Neural crest cell (in vitro differentiated cells): ENCODE measurements at regions not wholly inside any gene's neighbourhood (a gene's known extent, or its start where the extent isn't known, plus 50 kb on each side); places are given as distances from the start of the nearest gene placed in this dataset.
A peak's percentile ranks its signal among the peaks of the same experiment; 100 is the strongest.
"Not testable (repeated sequence)": the region's sequence is repeated elsewhere in the genome, so short reads cannot be mapped to it uniquely, and the experiment has no call there.

ENCODE experiments used
- DNase-seq: peaks from one replicate; pipeline ENCODE4 v3.0.0; 2021; ENCODE audit warnings: low read depth, mixed read lengths, low spot score
- H3K27ac Mint-ChIP-seq: one replicate; pipeline ENCODE4 v1.8.0; 2021; ENCODE audit warnings: mild to moderate bottlenecking, mixed read lengths; ENCODE audit not compliant: unreplicated experiment
- H3K27me3 Mint-ChIP-seq: 2 replicates; pipeline ENCODE4 v1.8.0; 2021; ENCODE audit warnings: low read depth, mild to moderate bottlenecking, mixed read lengths
- H3K36me3 Mint-ChIP-seq: 2 replicates; pipeline ENCODE4 v1.8.0; 2021; ENCODE audit warnings: low read depth, mild to moderate bottlenecking, mixed read lengths
- H3K4me1 Mint-ChIP-seq: 2 replicates; pipeline ENCODE4 v1.8.0; 2021; ENCODE audit warnings: mixed read lengths
- H3K4me3 Mint-ChIP-seq: one replicate; pipeline ENCODE4 v1.8.0; 2021; ENCODE audit warnings: mild to moderate bottlenecking, mixed read lengths
- H3K9me3 Mint-ChIP-seq: 2 replicates; pipeline ENCODE4 v1.8.0; 2021; ENCODE audit warnings: mixed read lengths
- TF ChIP-seq, protein P1 (sequence below): fragments of 200-600 bp; sonication (generic); conservative IDR thresholded peaks from 2 replicates; pipeline ENCODE4 v1.5.0; 2021; ENCODE audit warnings: antibody characterized with exemption, mild to moderate bottlenecking

GRCh38 chr2:47704287-47704686 is 78.7 kb upstream of the MSH6 start:
- no peak for DNase-seq
- TF ChIP-seq, protein P1, sequence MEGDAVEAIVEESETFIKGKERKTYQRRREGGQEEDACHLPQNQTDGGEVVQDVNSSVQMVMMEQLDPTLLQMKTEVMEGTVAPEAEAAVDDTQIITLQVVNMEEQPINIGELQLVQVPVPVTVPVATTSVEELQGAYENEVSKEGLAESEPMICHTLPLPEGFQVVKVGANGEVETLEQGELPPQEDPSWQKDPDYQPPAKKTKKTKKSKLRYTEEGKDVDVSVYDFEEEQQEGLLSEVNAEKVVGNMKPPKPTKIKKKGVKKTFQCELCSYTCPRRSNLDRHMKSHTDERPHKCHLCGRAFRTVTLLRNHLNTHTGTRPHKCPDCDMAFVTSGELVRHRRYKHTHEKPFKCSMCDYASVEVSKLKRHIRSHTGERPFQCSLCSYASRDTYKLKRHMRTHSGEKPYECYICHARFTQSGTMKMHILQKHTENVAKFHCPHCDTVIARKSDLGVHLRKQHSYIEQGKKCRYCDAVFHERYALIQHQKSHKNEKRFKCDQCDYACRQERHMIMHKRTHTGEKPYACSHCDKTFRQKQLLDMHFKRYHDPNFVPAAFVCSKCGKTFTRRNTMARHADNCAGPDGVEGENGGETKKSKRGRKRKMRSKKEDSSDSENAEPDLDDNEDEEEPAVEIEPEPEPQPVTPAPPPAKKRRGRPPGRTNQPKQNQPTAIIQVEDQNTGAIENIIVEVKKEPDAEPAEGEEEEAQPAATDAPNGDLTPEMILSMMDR = no peak
- Mint-ChIP-seq H3K27ac (no peak overlapping the region), H3K27me3 (no peaks in the 10 kb centered on the region), H3K36me3 (no peaks in the 10 kb centered on the region), H3K4me1 (no peaks in the 10 kb centered on the region), H3K9me3 (no peaks in the 10 kb centered on the region), H3K4me3 (no peak overlapping the region)

DNA sequence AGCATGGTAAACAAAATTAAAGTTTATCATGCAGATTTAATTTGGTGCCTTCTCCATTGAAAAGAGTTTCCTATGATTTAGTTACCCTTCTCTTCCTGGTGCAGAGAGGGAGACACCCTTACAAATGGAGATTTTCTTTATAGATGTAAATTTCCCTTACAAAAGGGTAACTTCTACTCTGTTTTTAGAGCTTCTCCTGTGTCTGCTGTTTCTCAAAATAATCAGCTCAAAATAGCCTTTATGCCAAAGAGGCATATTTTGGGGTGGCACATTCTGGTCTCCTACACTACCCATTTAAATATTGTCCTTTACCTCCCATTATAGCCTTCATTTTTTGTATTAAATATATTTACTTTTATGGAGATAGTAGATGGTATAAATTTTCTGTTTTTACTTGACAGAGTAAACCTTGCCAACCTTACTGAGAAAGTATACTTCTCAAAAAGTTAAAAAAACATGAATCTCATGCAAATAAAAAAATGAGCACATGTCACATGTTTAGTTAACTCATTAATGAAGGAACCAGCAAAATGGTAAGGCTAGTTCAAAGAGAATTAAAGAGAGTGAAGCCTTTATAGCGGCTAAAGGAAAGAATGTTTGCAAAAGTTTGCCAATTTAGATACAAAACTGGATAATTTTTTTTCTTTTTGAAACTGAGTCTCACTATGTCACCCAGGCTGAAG is 83.3 kb upstream of the MSH6 start:
- peaks cover 18% of the 10 kb centered on the region for H3K4me1 Mint-ChIP-seq

DNA sequence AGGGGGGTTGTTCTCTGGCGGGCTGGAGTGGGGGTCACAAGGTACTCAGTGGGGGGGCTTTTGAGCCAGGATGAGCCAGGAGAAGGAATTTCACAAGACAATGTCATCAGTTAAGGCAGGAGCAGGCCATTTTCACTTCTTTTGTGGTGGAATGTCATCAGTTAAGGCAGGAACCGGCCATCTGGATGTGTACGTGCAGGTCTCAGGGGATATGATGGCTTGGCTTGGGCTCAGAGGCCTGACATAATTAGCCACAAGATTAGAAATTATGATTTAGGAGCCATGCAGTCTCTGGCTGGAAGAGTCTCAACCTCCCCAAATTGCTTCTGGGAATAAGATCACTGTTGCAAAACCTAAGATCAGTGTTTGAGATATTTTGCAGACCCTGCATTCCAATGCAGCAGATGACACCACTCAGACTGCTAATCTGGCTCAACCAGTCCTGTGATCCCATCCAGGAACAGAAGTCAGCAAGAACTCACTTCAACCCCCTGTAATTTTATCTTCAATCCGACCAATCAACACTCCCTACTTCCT is 84.4 kb upstream of the MSH6 start:
- not testable (repeated sequence) for H3K27ac Mint-ChIP-seq, H3K27me3 Mint-ChIP-seq, H3K36me3 Mint-ChIP-seq, H3K4me3 Mint-ChIP-seq, H3K9me3 Mint-ChIP-seq, DNase-seq
- H3K4me1 Mint-ChIP-seq = peaks cover 21% of the 10 kb centered on the region

More for the DNA sequence above, 83.3 kb upstream of the MSH6 start:
- no peak for DNase-seq
- Mint-ChIP-seq H3K4me3 (no peak overlapping the region), H3K36me3 (no peaks in the 10 kb centered on the region), H3K27me3 (no peaks in the 10 kb centered on the region), H3K27ac (no peak overlapping the region), H3K9me3 (no peaks in the 10 kb centered on the region)
- TF ChIP-seq, protein P1 = no peak

DNA sequence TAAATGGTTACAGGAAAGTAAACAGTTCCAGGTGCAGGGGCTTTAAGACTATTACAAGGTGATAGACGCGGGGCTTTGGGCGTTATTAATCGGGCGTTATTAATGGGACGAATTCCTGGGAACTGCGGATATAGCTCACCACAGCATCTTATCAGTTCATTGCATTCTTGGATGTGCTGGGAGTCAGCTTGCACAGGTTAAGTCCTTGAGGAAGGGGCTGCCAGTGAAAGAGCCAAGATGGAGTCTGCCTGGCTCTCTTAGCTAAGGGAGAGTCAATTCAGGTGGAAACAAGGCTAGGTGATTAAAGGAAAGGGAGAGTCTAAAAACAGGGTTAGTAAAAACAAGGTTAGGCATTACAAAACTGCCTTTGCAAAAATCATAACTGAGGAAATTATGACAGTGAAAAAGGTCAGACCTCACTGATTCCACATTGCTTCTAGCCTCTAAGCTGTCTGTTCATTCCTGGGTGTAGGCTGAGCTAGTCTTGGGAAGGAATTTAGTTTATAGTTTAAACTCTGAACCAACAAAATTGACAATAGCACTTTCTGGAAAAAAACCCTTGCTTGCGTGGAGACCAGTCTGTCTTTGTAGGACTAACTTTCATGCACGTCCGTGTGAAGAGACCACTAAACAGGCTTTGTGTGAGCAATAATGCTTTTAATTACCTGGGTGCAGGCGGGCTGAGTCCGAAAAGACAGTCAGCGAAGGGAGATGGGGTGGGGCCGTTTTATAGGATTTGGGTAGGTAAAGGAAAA is 85.1 kb upstream of the MSH6 start:
- H3K9me3 Mint-ChIP-seq, H3K27me3 Mint-ChIP-seq, H3K4me3 Mint-ChIP-seq, DNase-seq, H3K36me3 Mint-ChIP-seq: not testable (repeated sequence)
- H3K27ac Mint-ChIP-seq = peak overlapping the region; percentile 52
- peaks cover 21% of the 10 kb centered on the region for H3K4me1 Mint-ChIP-seq

DNA sequence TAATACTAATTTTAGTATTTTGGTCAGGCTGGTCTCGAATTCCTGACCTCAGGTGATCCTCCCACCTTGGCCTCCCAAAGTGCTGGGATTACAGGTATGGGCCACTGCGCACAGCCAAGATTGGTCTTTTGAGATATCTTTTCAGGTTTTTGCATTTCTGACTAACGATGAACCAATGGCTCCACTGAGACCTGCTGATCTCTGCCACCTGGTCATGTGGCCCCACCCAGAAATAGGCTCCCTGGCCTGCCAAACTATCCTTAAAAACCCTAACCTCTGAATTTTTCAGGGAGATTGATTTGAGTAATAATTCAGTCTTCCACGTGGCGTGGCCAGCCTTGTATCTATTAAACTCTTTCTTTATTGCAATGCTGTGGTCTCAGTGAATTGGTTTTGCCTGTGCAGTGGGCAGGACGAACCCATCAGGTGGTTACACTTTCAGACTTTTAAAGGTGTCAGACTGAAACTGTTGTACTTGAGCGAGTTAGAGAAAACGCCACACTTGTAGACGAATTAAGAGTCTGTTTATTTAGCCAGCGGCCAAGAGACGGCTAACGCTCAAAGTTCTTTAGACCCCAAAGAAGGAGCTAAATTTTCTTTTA is 85.8 kb upstream of the MSH6 start:
- Mint-ChIP-seq H3K4me3 (no peak overlapping the region), H3K27ac (no peak overlapping the region), H3K4me1 (peaks cover 21% of the 10 kb centered on the region), H3K36me3 (no peaks in the 10 kb centered on the region), H3K9me3 (no peaks in the 10 kb centered on the region), H3K27me3 (no peaks in the 10 kb centered on the region)
- TF ChIP-seq, protein P1 = no peak
- DNase-seq = no peak

DNA sequence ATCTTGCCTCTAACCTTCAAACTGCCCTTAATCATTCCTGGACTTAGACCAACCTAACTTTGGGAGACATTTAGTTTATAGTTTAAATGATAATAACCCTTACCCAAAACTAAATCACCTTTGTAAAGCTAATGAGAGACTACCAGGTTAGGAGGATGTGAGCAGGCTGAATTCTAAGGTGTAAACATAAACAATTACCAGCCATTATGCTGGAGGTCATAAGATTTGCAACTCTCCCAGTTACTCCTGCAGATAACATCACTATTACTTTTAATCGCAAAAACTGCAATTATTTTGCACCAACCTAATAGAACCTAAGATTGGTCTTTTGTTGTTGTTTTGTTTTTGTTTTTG is 86.5 kb upstream of the MSH6 start:
- DNase-seq = no peak
- H3K9me3 Mint-ChIP-seq = no peaks in the 10 kb centered on the region
- H3K27me3 Mint-ChIP-seq = no peaks in the 10 kb centered on the region
- peaks cover 21% of the 10 kb centered on the region for H3K4me1 Mint-ChIP-seq
- H3K4me3 Mint-ChIP-seq = no peak overlapping the region
- H3K36me3 Mint-ChIP-seq = no peaks in the 10 kb centered on the region
- TF ChIP-seq, protein P1 = no peak
- H3K27ac Mint-ChIP-seq = no peak overlapping the region
